ENCODE measurements at regions not wholly inside any gene's neighbourhood (a gene's known extent, or its start where the extent isn't known, plus 50 kb on each side); places are given as distances from the start of the nearest gene placed in this dataset.

- no peak for TF ChIP-seq CTCF (IDR thresholded peaks at IDR 0.05; ENCODE audit: poor library complexity)
- no peak for TF ChIP-seq EZH2phosphoT487 (IDR thresholded peaks at IDR 0.05; ENCODE audit: low read depth, severe bottlenecking, unreplicated experiment)
- TF ChIP-seq EZH2 (IDR thresholded peaks at IDR 0.05; ENCODE audit: borderline replicate concordance), result no peak
Measured at GRCh38 chr3:72659596-72659995, 188.6 kb downstream of the SHQ1 start.

Measured in hepatocyte (in vitro differentiated cells).